Neural progenitor cell (in vitro differentiated cells): ENCODE measurements at regions not wholly inside any gene's neighbourhood (a gene's known extent, or its start where the extent isn't known, plus 50 kb on each side); places are given as distances from the start of the nearest gene placed in this dataset.

Experiments
- EZH2 ChIP-seq: fragments of 200-600 bp; sonication (generic); IDR thresholded peaks from 2 replicates; pipeline ENCODE4 v1.6.1; 2017; ENCODE audit warnings: antibody characterized with exemption, mild to moderate bottlenecking, moderate library complexity
- TF ChIP-seq, protein P1 (sequence below): fragments of 200-600 bp; sonication (generic); IDR thresholded peaks from 2 replicates; pipeline ENCODE4 v1.5.1; 2017; ENCODE audit warnings: antibody characterized with exemption, mild to moderate bottlenecking

DNA sequence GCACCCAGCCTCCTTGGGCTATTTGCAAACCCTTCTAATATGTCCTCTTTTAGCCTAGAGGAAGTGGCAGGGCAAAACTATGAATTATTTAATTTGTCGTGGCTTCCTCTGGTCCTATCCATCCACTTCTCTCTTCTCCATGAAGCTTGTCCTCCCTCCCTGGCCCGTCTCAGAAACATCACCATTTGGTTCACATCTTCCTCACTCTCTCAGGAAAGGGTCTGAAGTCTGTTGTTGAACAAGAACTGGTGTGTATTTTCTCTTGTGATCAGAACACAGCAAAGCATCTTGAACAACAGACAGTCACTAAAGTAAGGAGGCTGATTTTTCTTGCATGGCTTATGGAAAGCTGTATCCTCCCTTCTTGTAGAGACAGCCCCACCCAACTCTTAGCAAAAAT is 550.1 kb upstream of the NRP1 start:
- no peak for TF ChIP-seq EZH2
- TF ChIP-seq, protein P1, sequence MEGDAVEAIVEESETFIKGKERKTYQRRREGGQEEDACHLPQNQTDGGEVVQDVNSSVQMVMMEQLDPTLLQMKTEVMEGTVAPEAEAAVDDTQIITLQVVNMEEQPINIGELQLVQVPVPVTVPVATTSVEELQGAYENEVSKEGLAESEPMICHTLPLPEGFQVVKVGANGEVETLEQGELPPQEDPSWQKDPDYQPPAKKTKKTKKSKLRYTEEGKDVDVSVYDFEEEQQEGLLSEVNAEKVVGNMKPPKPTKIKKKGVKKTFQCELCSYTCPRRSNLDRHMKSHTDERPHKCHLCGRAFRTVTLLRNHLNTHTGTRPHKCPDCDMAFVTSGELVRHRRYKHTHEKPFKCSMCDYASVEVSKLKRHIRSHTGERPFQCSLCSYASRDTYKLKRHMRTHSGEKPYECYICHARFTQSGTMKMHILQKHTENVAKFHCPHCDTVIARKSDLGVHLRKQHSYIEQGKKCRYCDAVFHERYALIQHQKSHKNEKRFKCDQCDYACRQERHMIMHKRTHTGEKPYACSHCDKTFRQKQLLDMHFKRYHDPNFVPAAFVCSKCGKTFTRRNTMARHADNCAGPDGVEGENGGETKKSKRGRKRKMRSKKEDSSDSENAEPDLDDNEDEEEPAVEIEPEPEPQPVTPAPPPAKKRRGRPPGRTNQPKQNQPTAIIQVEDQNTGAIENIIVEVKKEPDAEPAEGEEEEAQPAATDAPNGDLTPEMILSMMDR = no peak
